ENCODE measurements at regions not wholly inside any gene's neighbourhood (a gene's known extent, or its start where the extent isn't known, plus 50 kb on each side); places are given as distances from the start of the nearest gene placed in this dataset.

GRCh38 chr17:71914042-71914441, 206.8 kb upstream of the SOX9 start:
- DNase-seq: no peak

- DNase-seq: no peak
Observed at GRCh38 chr17:71914812-71915211, 206.0 kb upstream of the SOX9 start.

GRCh38 chr17:71917715-71918114, 203.1 kb upstream of the SOX9 start:
- no peak for DNase-seq

- DNase-seq: no peak
Observed at GRCh38 chr17:71919186-71919585, 201.6 kb upstream of the SOX9 start.

- no peak for DNase-seq
Observed at GRCh38 chr17:71919896-71920295, 200.9 kb upstream of the SOX9 start.

- DNase-seq: no peak
Observed at GRCh38 chr17:71921796-71922195, 199.0 kb upstream of the SOX9 start.

GRCh38 chr17:71922439-71922838, 198.4 kb upstream of the SOX9 start:
- DNase-seq: no peak

GRCh38 chr17:71926746-71927398, 193.9 kb upstream of the SOX9 start:
- DNase-seq: no peak

- no peak for DNase-seq
Observed at GRCh38 chr17:71933306-71933705, 187.5 kb upstream of the SOX9 start.

- no peak for DNase-seq
Observed at GRCh38 chr17:71934520-71934919, 186.3 kb upstream of the SOX9 start.

- DNase-seq: no peak
Observed at GRCh38 chr17:71935341-71935740, 185.5 kb upstream of the SOX9 start.

GRCh38 chr17:71936977-71937376, 183.8 kb upstream of the SOX9 start:
- DNase-seq: no peak

GRCh38 chr17:71937914-71938313, 182.9 kb upstream of the SOX9 start:
- DNase-seq: no peak

- no peak for DNase-seq
Observed at GRCh38 chr17:71938340-71939010, 182.3 kb upstream of the SOX9 start.

- DNase-seq: no peak
Observed at GRCh38 chr17:71941920-71942319, 178.9 kb upstream of the SOX9 start.

- DNase-seq: no peak
Observed at GRCh38 chr17:71942626-71943025, 178.2 kb upstream of the SOX9 start.

- DNase-seq: no peak
Observed at GRCh38 chr17:71948703-71949422, 172.0 kb upstream of the SOX9 start.

GRCh38 chr17:71959154-71959553, 161.7 kb upstream of the SOX9 start:
- DNase-seq: no peak

- DNase-seq: no peak
Observed at GRCh38 chr17:71963351-71963750, 157.5 kb upstream of the SOX9 start.

GRCh38 chr17:71963791-71964190, 157.0 kb upstream of the SOX9 start:
- DNase-seq: no peak

- DNase-seq: no peak
Observed at GRCh38 chr17:71964559-71964958, 156.3 kb upstream of the SOX9 start.

GRCh38 chr17:71966055-71966454, 154.8 kb upstream of the SOX9 start:
- no peak for DNase-seq

- peak; percentile 0 for DNase-seq
Observed at GRCh38 chr17:71966459-71967313, 154.1 kb upstream of the SOX9 start.

Data from NCI-H2029 (cell line).